ENCODE measurements at regions not wholly inside any gene's neighbourhood (a gene's known extent, or its start where the extent isn't known, plus 50 kb on each side); places are given as distances from the start of the nearest gene placed in this dataset.

DNA sequence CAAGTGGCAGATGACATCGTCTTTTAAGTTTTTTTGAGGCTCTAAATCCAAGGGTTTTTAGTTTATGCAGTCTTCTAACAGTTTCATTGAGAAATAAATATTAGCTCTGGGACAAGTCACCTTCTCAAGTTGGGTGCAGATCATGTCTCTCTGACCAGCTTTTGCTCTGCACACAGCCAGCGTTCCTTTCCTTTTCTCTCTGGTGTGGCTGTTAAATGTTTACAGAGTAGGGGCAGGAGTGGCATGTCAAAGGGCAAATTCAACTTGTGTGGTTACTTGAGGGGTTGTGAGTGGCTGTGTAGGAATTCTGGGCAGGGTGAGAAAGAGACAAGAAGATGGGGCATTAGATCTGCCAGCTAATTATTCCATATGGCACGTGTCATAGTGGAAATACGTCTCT lies 187.5 kb upstream of the HMHB1 start:
- no peak for TF ChIP-seq CTCF (IDR thresholded peaks at IDR 0.05)
- no peak for TF ChIP-seq IRF2 (CRISPR knock-in tag; IDR thresholded peaks at IDR 0.05; ENCODE audit: borderline replicate concordance, low read depth)
- no peak for TF ChIP-seq NR2C2 (CRISPR knock-in tag; IDR thresholded peaks at IDR 0.05)
- no peak for TF ChIP-seq JUN (CRISPR knock-in tag; IDR thresholded peaks at IDR 0.05)
- TF ChIP-seq, protein P1, sequence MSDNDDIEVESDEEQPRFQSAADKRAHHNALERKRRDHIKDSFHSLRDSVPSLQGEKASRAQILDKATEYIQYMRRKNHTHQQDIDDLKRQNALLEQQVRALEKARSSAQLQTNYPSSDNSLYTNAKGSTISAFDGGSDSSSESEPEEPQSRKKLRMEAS (CRISPR knock-in tag; IDR thresholded peaks at IDR 0.05): no peak
- TF ChIP-seq TEAD1 (CRISPR knock-in tag; IDR thresholded peaks at IDR 0.05): no peak
- TF ChIP-seq MXD4 (CRISPR knock-in tag; IDR thresholded peaks at IDR 0.05; ENCODE audit: borderline replicate concordance): no peak
- no peak for TF ChIP-seq OVOL2 (CRISPR knock-in tag; IDR thresholded peaks at IDR 0.05; ENCODE audit: borderline replicate concordance)
- no peak for TF ChIP-seq NFYB (CRISPR knock-in tag; conservative IDR thresholded peaks at IDR 0.05; ENCODE audit: low read depth)
- TF ChIP-seq NFE2L1 (CRISPR knock-in tag; IDR thresholded peaks at IDR 0.05): no peak
- no peak for TF ChIP-seq ZNF232 (CRISPR knock-in tag; IDR thresholded peaks at IDR 0.05)
- TF ChIP-seq, protein P2, sequence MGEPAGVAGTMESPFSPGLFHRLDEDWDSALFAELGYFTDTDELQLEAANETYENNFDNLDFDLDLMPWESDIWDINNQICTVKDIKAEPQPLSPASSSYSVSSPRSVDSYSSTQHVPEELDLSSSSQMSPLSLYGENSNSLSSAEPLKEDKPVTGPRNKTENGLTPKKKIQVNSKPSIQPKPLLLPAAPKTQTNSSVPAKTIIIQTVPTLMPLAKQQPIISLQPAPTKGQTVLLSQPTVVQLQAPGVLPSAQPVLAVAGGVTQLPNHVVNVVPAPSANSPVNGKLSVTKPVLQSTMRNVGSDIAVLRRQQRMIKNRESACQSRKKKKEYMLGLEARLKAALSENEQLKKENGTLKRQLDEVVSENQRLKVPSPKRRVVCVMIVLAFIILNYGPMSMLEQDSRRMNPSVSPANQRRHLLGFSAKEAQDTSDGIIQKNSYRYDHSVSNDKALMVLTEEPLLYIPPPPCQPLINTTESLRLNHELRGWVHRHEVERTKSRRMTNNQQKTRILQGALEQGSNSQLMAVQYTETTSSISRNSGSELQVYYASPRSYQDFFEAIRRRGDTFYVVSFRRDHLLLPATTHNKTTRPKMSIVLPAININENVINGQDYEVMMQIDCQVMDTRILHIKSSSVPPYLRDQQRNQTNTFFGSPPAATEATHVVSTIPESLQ (CRISPR knock-in tag; IDR thresholded peaks at IDR 0.05): no peak
- TF ChIP-seq RELA (CRISPR knock-in tag; IDR thresholded peaks at IDR 0.05; ENCODE audit: borderline replicate concordance): no peak
- TF ChIP-seq CBFB (CRISPR knock-in tag; IDR thresholded peaks at IDR 0.05; ENCODE audit: low read depth): no peak
